ENCODE measurements at regions not wholly inside any gene's neighbourhood (a gene's known extent, or its start where the extent isn't known, plus 50 kb on each side); places are given as distances from the start of the nearest gene placed in this dataset.

- H3K27ac ChIP-seq (ENCODE audit: low read depth, low read length): no peak overlapping the region
- H3K9ac ChIP-seq (ENCODE audit: low read depth, low read length): no peak overlapping the region
- no peaks in the 10 kb centered on the region for H3K36me3 ChIP-seq (ENCODE audit: control insufficient read depth, insufficient read depth, low read length)
- H3K27me3 ChIP-seq (ENCODE audit: control insufficient read depth, insufficient read depth, low read length): no peaks in the 10 kb centered on the region
- no peak overlapping the region for H3K4me3 ChIP-seq (ENCODE audit: low read depth, low read length)
- H3K9me3 ChIP-seq (ENCODE audit: control insufficient read depth, insufficient read depth, low read length): no peaks in the 10 kb centered on the region
- no peaks in the 10 kb centered on the region for H3K4me1 ChIP-seq (ENCODE audit: control insufficient read depth, insufficient read depth, low read length)
These were observed 110.9 kb upstream of the NANOS1 start for GRCh38 chr10:118918587-118918986.

- H3K36me3 ChIP-seq (ENCODE audit: control insufficient read depth, insufficient read depth, low read length): no peaks in the 10 kb centered on the region
- H3K9ac ChIP-seq (ENCODE audit: low read depth, low read length): no peak overlapping the region
- H3K4me3 ChIP-seq (ENCODE audit: low read depth, low read length): no peak overlapping the region
- H3K4me1 ChIP-seq (ENCODE audit: control insufficient read depth, insufficient read depth, low read length): no peaks in the 10 kb centered on the region
- H3K27ac ChIP-seq (ENCODE audit: low read depth, low read length): no peak overlapping the region
- no peaks in the 10 kb centered on the region for H3K27me3 ChIP-seq (ENCODE audit: control insufficient read depth, insufficient read depth, low read length)
- no peaks in the 10 kb centered on the region for H3K9me3 ChIP-seq (ENCODE audit: control insufficient read depth, insufficient read depth, low read length)
These were observed 109.3 kb upstream of the NANOS1 start for GRCh38 chr10:118920206-118920605.

GRCh38 chr10:118922226-118922625 is 107.3 kb upstream of the NANOS1 start:
- Histone ChIP-seq H3K27ac (ENCODE audit: low read depth, low read length) (no peak overlapping the region), H3K36me3 (ENCODE audit: control insufficient read depth, insufficient read depth, low read length) (no peaks in the 10 kb centered on the region), H3K9ac (ENCODE audit: low read depth, low read length) (no peak overlapping the region), H3K4me1 (ENCODE audit: control insufficient read depth, insufficient read depth, low read length) (no peaks in the 10 kb centered on the region), H3K27me3 (ENCODE audit: control insufficient read depth, insufficient read depth, low read length) (no peaks in the 10 kb centered on the region), H3K4me3 (ENCODE audit: low read depth, low read length) (no peak overlapping the region), H3K9me3 (ENCODE audit: control insufficient read depth, insufficient read depth, low read length) (no peaks in the 10 kb centered on the region)

GRCh38 chr10:118922972-118923371 is 106.5 kb upstream of the NANOS1 start:
- H3K4me1 ChIP-seq (ENCODE audit: control insufficient read depth, insufficient read depth, low read length): no peaks in the 10 kb centered on the region
- H3K36me3 ChIP-seq (ENCODE audit: control insufficient read depth, insufficient read depth, low read length): no peaks in the 10 kb centered on the region
- no peak overlapping the region for H3K4me3 ChIP-seq (ENCODE audit: low read depth, low read length)
- H3K9me3 ChIP-seq (ENCODE audit: control insufficient read depth, insufficient read depth, low read length): no peaks in the 10 kb centered on the region
- H3K9ac ChIP-seq (ENCODE audit: low read depth, low read length): no peak overlapping the region
- no peaks in the 10 kb centered on the region for H3K27me3 ChIP-seq (ENCODE audit: control insufficient read depth, insufficient read depth, low read length)
- H3K27ac ChIP-seq (ENCODE audit: low read depth, low read length): no peak overlapping the region

- Histone ChIP-seq H3K27ac (ENCODE audit: low read depth, low read length) (no peak overlapping the region), H3K36me3 (ENCODE audit: control insufficient read depth, insufficient read depth, low read length) (no peaks in the 10 kb centered on the region), H3K27me3 (ENCODE audit: control insufficient read depth, insufficient read depth, low read length) (no peaks in the 10 kb centered on the region), H3K4me3 (ENCODE audit: low read depth, low read length) (no peak overlapping the region), H3K4me1 (ENCODE audit: control insufficient read depth, insufficient read depth, low read length) (no peaks in the 10 kb centered on the region), H3K9me3 (ENCODE audit: control insufficient read depth, insufficient read depth, low read length) (no peaks in the 10 kb centered on the region), H3K9ac (ENCODE audit: low read depth, low read length) (no peak overlapping the region)
These were observed 105.0 kb upstream of the NANOS1 start for GRCh38 chr10:118924493-118924892.

GRCh38 chr10:118925404-118926071 is 104.0 kb upstream of the NANOS1 start:
- H3K27ac ChIP-seq (ENCODE audit: low read depth, low read length): no peak overlapping the region
- H3K27me3 ChIP-seq (ENCODE audit: control insufficient read depth, insufficient read depth, low read length): no peaks in the 10 kb centered on the region
- no peaks in the 10 kb centered on the region for H3K36me3 ChIP-seq (ENCODE audit: control insufficient read depth, insufficient read depth, low read length)
- no peak overlapping the region for H3K9ac ChIP-seq (ENCODE audit: low read depth, low read length)
- H3K4me3 ChIP-seq (ENCODE audit: low read depth, low read length): no peak overlapping the region
- no peaks in the 10 kb centered on the region for H3K4me1 ChIP-seq (ENCODE audit: control insufficient read depth, insufficient read depth, low read length)
- H3K9me3 ChIP-seq (ENCODE audit: control insufficient read depth, insufficient read depth, low read length): no peaks in the 10 kb centered on the region

- Histone ChIP-seq H3K27ac (ENCODE audit: low read depth, low read length) (no peak overlapping the region), H3K9ac (ENCODE audit: low read depth, low read length) (no peak overlapping the region), H3K27me3 (ENCODE audit: control insufficient read depth, insufficient read depth, low read length) (no peaks in the 10 kb centered on the region), H3K36me3 (ENCODE audit: control insufficient read depth, insufficient read depth, low read length) (no peaks in the 10 kb centered on the region), H3K9me3 (ENCODE audit: control insufficient read depth, insufficient read depth, low read length) (no peaks in the 10 kb centered on the region), H3K4me1 (ENCODE audit: control insufficient read depth, insufficient read depth, low read length) (no peaks in the 10 kb centered on the region), H3K4me3 (ENCODE audit: low read depth, low read length) (no peak overlapping the region)
These were observed 103.5 kb upstream of the NANOS1 start for GRCh38 chr10:118926072-118926417.

- no peak overlapping the region for H3K9ac ChIP-seq (ENCODE audit: low read depth, low read length)
- H3K4me3 ChIP-seq (ENCODE audit: low read depth, low read length): no peak overlapping the region
- no peaks in the 10 kb centered on the region for H3K27me3 ChIP-seq (ENCODE audit: control insufficient read depth, insufficient read depth, low read length)
- H3K36me3 ChIP-seq (ENCODE audit: control insufficient read depth, insufficient read depth, low read length): no peaks in the 10 kb centered on the region
- no peak overlapping the region for H3K27ac ChIP-seq (ENCODE audit: low read depth, low read length)
- H3K9me3 ChIP-seq (ENCODE audit: control insufficient read depth, insufficient read depth, low read length): no peaks in the 10 kb centered on the region
- no peaks in the 10 kb centered on the region for H3K4me1 ChIP-seq (ENCODE audit: control insufficient read depth, insufficient read depth, low read length)
These were observed 103.1 kb upstream of the NANOS1 start for GRCh38 chr10:118926441-118926840.

GRCh38 chr10:118926903-118927302 is 102.6 kb upstream of the NANOS1 start:
- H3K36me3 ChIP-seq (ENCODE audit: control insufficient read depth, insufficient read depth, low read length): no peaks in the 10 kb centered on the region
- no peaks in the 10 kb centered on the region for H3K9me3 ChIP-seq (ENCODE audit: control insufficient read depth, insufficient read depth, low read length)
- H3K4me3 ChIP-seq (ENCODE audit: low read depth, low read length): no peak overlapping the region
- no peaks in the 10 kb centered on the region for H3K27me3 ChIP-seq (ENCODE audit: control insufficient read depth, insufficient read depth, low read length)
- H3K4me1 ChIP-seq (ENCODE audit: control insufficient read depth, insufficient read depth, low read length): no peaks in the 10 kb centered on the region
- H3K9ac ChIP-seq (ENCODE audit: low read depth, low read length): no peak overlapping the region
- H3K27ac ChIP-seq (ENCODE audit: low read depth, low read length): no peak overlapping the region

GRCh38 chr10:118927321-118927720 is 102.2 kb upstream of the NANOS1 start:
- H3K27ac ChIP-seq (ENCODE audit: low read depth, low read length): no peak overlapping the region
- no peak overlapping the region for H3K9ac ChIP-seq (ENCODE audit: low read depth, low read length)
- H3K4me1 ChIP-seq (ENCODE audit: control insufficient read depth, insufficient read depth, low read length): no peaks in the 10 kb centered on the region
- H3K27me3 ChIP-seq (ENCODE audit: control insufficient read depth, insufficient read depth, low read length): no peaks in the 10 kb centered on the region
- no peaks in the 10 kb centered on the region for H3K36me3 ChIP-seq (ENCODE audit: control insufficient read depth, insufficient read depth, low read length)
- H3K4me3 ChIP-seq (ENCODE audit: low read depth, low read length): no peak overlapping the region
- no peaks in the 10 kb centered on the region for H3K9me3 ChIP-seq (ENCODE audit: control insufficient read depth, insufficient read depth, low read length)

GRCh38 chr10:118930614-118931013 is 98.9 kb upstream of the NANOS1 start:
- no peak overlapping the region for H3K27ac ChIP-seq (ENCODE audit: low read depth, low read length)
- no peaks in the 10 kb centered on the region for H3K4me1 ChIP-seq (ENCODE audit: control insufficient read depth, insufficient read depth, low read length)
- H3K9me3 ChIP-seq (ENCODE audit: control insufficient read depth, insufficient read depth, low read length): no peaks in the 10 kb centered on the region
- no peak overlapping the region for H3K4me3 ChIP-seq (ENCODE audit: low read depth, low read length)
- H3K36me3 ChIP-seq (ENCODE audit: control insufficient read depth, insufficient read depth, low read length): no peaks in the 10 kb centered on the region
- H3K27me3 ChIP-seq (ENCODE audit: control insufficient read depth, insufficient read depth, low read length): no peaks in the 10 kb centered on the region
- no peak overlapping the region for H3K9ac ChIP-seq (ENCODE audit: low read depth, low read length)

- no peak overlapping the region for H3K4me3 ChIP-seq (ENCODE audit: low read depth, low read length)
- H3K4me1 ChIP-seq (ENCODE audit: control insufficient read depth, insufficient read depth, low read length): no peaks in the 10 kb centered on the region
- H3K27ac ChIP-seq (ENCODE audit: low read depth, low read length): no peak overlapping the region
- no peaks in the 10 kb centered on the region for H3K9me3 ChIP-seq (ENCODE audit: control insufficient read depth, insufficient read depth, low read length)
- no peaks in the 10 kb centered on the region for H3K27me3 ChIP-seq (ENCODE audit: control insufficient read depth, insufficient read depth, low read length)
- no peaks in the 10 kb centered on the region for H3K36me3 ChIP-seq (ENCODE audit: control insufficient read depth, insufficient read depth, low read length)
- no peak overlapping the region for H3K9ac ChIP-seq (ENCODE audit: low read depth, low read length)
These were observed 98.1 kb upstream of the NANOS1 start for GRCh38 chr10:118931436-118931835.

Measured in HUES48 (cell line).